Duodenal mucosa (tissue), 2 donors: ENCODE measurements at regions not wholly inside any gene's neighbourhood (a gene's known extent, or its start where the extent isn't known, plus 50 kb on each side); places are given as distances from the start of the nearest gene placed in this dataset.
A peak's percentile ranks its signal among the peaks of the same experiment; 100 is the strongest.

Source experiments
- H3K27ac ChIP-seq: one replicate; pipeline ENCODE4 v1.7.0; 2013; ENCODE audit warnings: low read depth, low read length
- H3K27me3 ChIP-seq, 2 donors: one replicate each; pipeline ENCODE4 v1.7.0; 2013; ENCODE audit warnings: low read length in 2 of 2, control low read depth in 1 of 2; ENCODE audit not compliant: insufficient read depth in 2 of 2, control insufficient read depth in 1 of 2
- H3K36me3 ChIP-seq, 2 donors: one replicate each; pipeline ENCODE4 v1.7.0; 2013; ENCODE audit warnings: low read length in 2 of 2, control low read depth in 1 of 2; ENCODE audit not compliant: insufficient read depth in 2 of 2, control insufficient read depth in 1 of 2
- H3K4me1 ChIP-seq, 2 donors: one replicate each; pipeline ENCODE4 v1.7.0; 2013; ENCODE audit warnings: low read length in 2 of 2, control low read depth in 1 of 2; ENCODE audit not compliant: insufficient read depth in 2 of 2, control insufficient read depth in 1 of 2
- H3K4me3 ChIP-seq, 2 donors: one replicate each; pipeline ENCODE4 v1.7.0; 2013; ENCODE audit warnings: low read length in 2 of 2, low read depth in 1 of 2
- H3K9ac ChIP-seq, 2 donors: one replicate each; pipeline ENCODE4 v1.7.0; 2013; ENCODE audit warnings: low read length in 2 of 2, low read depth in 1 of 2
- H3K9me3 ChIP-seq, 2 donors: one replicate each; pipeline ENCODE4 v1.7.0; 2013; ENCODE audit warnings: low read length in 2 of 2, control low read depth in 1 of 2; ENCODE audit not compliant: control insufficient read depth in 1 of 2

DNA sequence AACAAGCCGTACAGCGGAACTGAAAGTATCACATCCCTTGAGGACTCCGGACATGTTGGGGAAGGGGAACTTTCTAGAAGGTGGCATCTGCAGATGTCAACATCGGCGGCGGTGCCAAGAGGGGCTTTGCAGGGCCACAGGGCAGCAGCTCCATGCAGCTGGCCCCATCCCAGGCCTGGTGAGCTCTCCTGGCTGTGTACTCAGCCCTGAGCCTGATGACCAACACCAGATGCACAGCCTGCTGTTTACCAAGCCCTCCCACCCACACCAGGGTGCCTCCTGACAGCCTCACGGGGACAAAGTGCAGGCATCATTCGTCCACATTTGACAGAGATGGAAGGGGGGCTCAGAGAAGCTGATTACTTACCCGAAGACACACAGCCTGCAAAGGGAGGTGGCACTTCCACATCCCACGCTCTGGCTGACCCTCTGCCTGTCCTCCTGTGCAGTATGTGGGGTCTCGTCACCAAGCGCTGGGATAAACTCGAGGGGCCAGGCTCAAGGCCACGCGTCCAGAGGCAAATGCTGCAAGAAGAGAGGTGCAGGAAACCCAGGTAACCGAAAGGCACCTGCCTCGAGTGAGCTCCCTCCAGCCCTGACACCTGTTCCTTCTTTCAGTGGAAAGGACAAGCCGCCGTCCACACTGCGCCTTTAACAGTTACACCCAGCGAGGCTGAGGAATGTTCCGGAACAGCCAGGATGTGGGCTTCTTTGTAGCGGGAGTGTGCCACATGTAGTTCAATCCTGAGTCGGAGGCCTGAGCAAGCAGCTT is 69.0 kb upstream of the ASAP2 start:
- H3K9me3 ChIP-seq, result peaks cover 4 to 5% of the 10 kb centered on the region in 2 donors
- H3K27ac ChIP-seq, result peak overlapping the region; percentile 32
- peak overlapping the region; percentile 37 to 50 for H3K4me3 ChIP-seq

DNA sequence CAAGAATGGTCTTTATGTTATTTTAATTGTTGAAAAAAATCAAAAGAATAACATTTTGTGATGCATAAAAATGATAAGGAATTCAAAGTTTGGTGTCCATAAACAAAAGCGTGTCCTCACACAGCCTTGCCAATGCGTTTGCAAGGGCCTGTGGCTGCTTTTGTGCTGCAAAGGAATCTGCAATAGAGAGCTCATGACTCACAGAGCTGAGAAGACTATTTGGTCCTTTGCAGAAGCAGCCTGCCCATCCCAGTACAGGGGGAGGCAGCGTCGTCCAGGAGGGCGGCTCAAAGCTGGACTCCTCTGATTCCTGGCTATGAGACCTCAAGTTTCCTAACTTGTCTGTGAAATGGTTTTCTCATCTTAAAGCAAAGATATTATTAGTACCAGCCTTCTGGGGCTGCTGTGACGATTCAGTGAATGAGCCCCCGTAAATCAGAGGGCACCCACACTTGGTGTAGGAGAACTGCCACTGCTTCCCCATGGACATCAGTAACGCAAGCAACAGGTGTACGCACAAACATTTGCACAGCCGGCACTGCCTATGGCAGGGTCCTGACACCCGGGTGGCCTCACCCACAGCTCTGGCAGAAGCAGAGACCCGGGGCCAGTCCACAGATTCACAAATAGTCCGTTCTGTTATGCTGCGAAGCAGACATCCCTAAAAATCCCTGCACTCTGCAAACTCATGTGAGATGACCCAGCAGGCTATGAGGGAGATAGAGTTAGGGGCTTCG is 70.6 kb upstream of the ASAP2 start:
- no peak overlapping the region for H3K27ac ChIP-seq

More for the DNA sequence above, 69.0 kb upstream of the ASAP2 start:
- H3K4me1 ChIP-seq, result peaks cover 12 to 19% of the 10 kb centered on the region in 2 donors
- no peaks in the 10 kb centered on the region for H3K36me3 ChIP-seq
- peak overlapping the region; percentile 21 to 58 for H3K9ac ChIP-seq
- H3K27me3 ChIP-seq, result no peaks in the 10 kb centered on the region

DNA sequence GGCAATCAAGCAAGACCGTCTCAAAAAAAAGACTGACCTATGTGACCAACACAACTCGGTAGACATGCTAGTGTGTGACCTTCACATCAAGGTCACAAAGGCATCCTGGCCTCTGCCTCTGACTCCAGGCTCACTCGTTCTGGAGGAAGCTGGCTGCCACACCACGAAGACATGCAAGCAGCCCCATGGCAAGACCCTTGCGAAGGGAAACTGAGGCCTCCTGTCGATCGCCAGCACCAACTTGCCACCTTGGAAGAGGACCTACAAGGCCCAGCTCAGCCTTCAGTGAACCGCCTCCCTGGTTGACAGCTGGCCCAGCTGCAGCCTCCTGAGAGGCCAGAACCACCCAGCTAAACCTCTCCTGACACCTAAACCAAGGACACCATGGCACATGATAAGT is 79.3 kb upstream of the ASAP2 start:
- Histone ChIP-seq H3K27ac (no peak overlapping the region), H3K4me3 (no peak overlapping the region), H3K36me3 (no peaks in the 10 kb centered on the region), H3K27me3 (no peaks in the 10 kb centered on the region), H3K9me3 (peaks cover 0 to 5% of the 10 kb centered on the region in 2 donors), H3K9ac (no peak overlapping the region), H3K4me1 (no peaks in the 10 kb centered on the region)

More for the DNA sequence above, 70.6 kb upstream of the ASAP2 start:
- H3K27me3 ChIP-seq, result no peaks in the 10 kb centered on the region
- peaks cover 4 to 5% of the 10 kb centered on the region in 2 donors for H3K9me3 ChIP-seq
- H3K4me3 ChIP-seq, result no peak overlapping the region
- no peak overlapping the region for H3K9ac ChIP-seq
- no peaks in the 10 kb centered on the region for H3K36me3 ChIP-seq
- peaks cover 12 to 16% of the 10 kb centered on the region in 2 donors for H3K4me1 ChIP-seq

DNA sequence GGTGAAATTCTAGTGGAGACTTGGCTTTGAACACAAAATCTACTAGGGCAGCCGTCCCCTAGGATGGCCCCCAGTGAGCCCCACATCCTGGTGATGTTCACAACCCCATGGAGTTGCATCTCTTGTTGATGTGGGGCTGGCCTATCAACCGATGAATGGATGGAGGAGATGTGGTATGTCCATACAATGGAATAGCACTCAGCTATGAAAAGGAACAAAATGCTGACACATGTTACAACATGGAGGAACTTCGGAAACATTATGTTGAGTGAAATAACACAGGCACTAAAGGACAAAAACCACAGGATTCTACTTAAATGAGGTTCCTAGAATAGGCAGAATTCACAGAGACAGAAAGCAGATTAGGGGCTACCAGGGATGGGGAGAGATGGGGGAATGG is 80.1 kb upstream of the ASAP2 start:
- H3K9ac ChIP-seq, result no peak overlapping the region
- H3K27ac ChIP-seq, result no peak overlapping the region
- no peaks in the 10 kb centered on the region for H3K36me3 ChIP-seq
- no peak overlapping the region for H3K4me3 ChIP-seq
- H3K27me3 ChIP-seq, result no peaks in the 10 kb centered on the region
- H3K9me3 ChIP-seq, result peaks cover 0 to 5% of the 10 kb centered on the region in 2 donors
- H3K4me1 ChIP-seq, result no peaks in the 10 kb centered on the region

DNA sequence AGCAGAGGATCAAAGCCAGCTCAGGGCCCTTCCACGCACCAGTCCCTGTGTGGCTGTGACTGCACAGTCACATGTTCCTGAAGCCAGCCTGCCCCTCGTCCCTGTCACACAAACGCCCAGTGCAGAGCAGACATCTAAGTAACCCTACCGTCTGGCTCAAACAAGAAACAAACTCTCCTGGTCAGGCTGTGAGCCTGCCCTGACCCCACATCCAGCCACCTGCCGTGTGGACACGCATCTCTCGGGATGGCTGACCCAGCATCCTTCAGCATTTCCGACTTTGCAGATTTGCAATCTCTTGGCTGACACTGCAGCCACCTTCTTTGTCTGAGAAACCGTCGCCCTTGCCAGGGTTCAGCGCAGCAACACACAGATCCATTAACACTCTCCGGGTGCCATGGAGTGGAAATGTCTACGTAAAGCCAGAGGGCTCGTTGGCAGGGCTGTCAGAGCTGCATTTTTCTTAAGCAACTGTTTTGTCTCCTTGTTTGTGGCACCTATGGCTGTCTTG is 82.3 kb upstream of the ASAP2 start:
- Histone ChIP-seq H3K27ac (no peak overlapping the region), H3K27me3 (no peaks in the 10 kb centered on the region), H3K9me3 (peaks cover 0 to 5% of the 10 kb centered on the region in 2 donors), H3K9ac (no peak overlapping the region), H3K36me3 (no peaks in the 10 kb centered on the region), H3K4me3 (no peak overlapping the region), H3K4me1 (no peaks in the 10 kb centered on the region)

DNA sequence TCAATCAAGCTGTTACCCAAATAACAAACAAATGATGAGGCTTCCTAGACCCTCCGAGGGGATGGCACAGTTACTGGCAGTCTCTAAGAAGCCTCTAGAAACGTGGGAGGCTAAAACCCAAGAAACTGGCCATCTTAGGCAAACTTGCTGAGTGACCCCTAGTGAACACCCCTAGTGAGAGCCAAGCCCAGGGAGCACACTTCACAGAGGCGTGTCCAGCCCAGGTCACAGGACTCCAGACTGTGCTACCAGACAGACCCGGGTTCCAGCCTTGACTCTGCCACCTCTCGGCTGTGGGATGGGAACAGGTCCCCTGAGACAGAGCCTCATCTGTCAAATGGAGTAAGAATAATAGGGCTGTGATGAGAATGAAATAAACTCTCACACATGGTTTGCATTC is 83.5 kb upstream of the ASAP2 start:
- no peak overlapping the region for H3K27ac ChIP-seq
- no peaks in the 10 kb centered on the region for H3K36me3 ChIP-seq
- H3K27me3 ChIP-seq, result no peaks in the 10 kb centered on the region
- no peak overlapping the region for H3K4me3 ChIP-seq
- H3K9ac ChIP-seq, result no peak overlapping the region
- no peaks in the 10 kb centered on the region for H3K4me1 ChIP-seq
- peaks cover 0 to 5% of the 10 kb centered on the region in 2 donors for H3K9me3 ChIP-seq

DNA sequence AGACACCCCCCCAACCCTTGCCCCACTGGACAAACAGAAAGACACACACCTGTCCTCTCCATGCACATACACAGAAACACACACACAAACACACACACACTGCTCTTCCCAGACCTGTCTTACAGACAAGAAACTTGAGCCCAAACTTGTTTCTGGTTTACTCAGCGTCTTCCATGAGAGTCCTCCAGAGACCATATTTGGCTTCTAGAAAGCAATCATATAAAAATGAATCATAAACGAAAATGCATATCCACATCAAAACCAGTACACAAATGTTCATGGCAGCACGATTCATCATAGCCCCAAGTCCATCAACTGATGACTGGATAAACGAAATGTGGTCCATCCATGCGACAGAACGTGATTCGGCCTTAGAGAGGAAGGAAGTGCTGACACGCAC is 84.2 kb upstream of the ASAP2 start:
- H3K9ac ChIP-seq, result no peak overlapping the region
- H3K9me3 ChIP-seq, result peaks cover 0 to 5% of the 10 kb centered on the region in 2 donors
- H3K4me1 ChIP-seq, result no peaks in the 10 kb centered on the region
- no peak overlapping the region for H3K4me3 ChIP-seq
- no peaks in the 10 kb centered on the region for H3K27me3 ChIP-seq
- H3K36me3 ChIP-seq, result no peaks in the 10 kb centered on the region
- H3K27ac ChIP-seq, result no peak overlapping the region

DNA sequence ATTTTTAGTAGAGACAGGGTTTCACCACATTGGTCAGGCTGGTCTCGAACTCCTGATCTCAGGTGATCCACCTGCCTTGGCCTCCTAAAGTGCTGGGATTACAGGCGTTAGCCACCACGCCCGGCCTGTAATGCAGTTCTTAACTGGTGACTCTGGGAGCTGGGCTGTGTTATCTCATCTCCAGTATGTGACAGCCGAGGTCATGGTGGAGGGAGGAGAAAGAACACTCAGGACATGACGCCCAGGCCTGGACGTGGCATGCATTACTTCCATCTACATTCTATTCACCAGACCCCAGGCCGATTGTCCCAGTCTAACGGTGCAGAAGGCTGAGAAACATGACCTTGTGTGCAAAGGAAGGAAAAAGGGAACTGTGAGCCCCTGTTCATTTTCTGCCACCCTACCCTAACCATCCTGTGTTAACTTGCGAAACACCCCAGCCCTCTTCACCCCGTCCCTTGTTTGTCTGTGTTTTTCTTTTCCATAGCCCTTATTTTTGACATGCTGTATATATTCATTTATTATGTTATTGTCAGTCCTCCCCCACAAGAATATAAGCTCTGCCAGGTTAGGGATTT is 88.1 kb upstream of the ASAP2 start:
- Histone ChIP-seq H3K4me1 (no peaks in the 10 kb centered on the region), H3K4me3 (no peak overlapping the region), H3K9me3 (no peaks in the 10 kb centered on the region), H3K27ac (no peak overlapping the region), H3K36me3 (no peaks in the 10 kb centered on the region), H3K27me3 (no peaks in the 10 kb centered on the region), H3K9ac (no peak overlapping the region)

DNA sequence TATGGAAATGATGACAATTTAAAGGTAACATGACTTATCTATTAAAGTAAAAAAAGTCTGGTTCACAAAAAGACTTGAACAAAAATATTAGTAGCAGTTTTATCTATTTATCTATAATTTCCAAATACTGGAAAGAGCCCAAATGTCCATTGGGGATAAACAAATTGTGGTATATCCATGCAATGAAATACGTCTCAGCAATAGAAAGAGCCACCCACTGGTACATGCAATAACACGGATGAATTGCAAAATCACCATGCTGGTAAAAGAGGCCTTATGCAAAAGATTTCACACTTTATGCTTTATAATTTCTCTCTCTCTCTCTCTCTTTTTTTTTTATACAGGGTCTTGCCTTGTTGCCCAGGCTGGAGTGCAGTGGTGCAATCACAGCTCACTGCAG is 91.4 kb upstream of the ASAP2 start:
- Histone ChIP-seq H3K9ac (no peak overlapping the region), H3K36me3 (no peaks in the 10 kb centered on the region), H3K4me1 (no peaks in the 10 kb centered on the region), H3K4me3 (no peak overlapping the region), H3K27ac (no peak overlapping the region), H3K9me3 (no peaks in the 10 kb centered on the region), H3K27me3 (no peaks in the 10 kb centered on the region)

DNA sequence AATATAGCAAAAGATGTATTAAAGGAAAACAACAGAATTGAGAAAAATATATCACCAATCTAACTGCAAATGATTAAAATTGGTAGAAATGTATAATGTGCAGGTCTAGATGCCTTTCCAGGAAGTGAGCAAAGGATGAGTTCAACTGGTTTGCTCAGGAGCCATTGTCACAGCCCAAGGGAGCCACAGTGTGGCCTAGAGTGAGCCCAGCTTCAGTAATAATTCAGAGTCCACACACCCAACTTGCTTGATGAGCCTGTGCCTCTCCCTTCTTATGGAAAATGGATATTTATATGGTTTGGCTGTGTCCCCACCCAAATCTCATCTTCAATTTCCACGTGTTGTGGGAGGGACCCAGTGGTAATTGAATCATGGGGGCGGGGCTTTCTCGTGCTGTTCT is 92.2 kb upstream of the ASAP2 start:
- no peaks in the 10 kb centered on the region for H3K4me1 ChIP-seq
- no peak overlapping the region for H3K4me3 ChIP-seq
- no peaks in the 10 kb centered on the region for H3K27me3 ChIP-seq
- H3K9ac ChIP-seq, result no peak overlapping the region
- H3K9me3 ChIP-seq, result no peaks in the 10 kb centered on the region
- H3K36me3 ChIP-seq, result no peaks in the 10 kb centered on the region
- no peak overlapping the region for H3K27ac ChIP-seq
